ENCODE measurements at regions not wholly inside any gene's neighbourhood (a gene's known extent, or its start where the extent isn't known, plus 50 kb on each side); places are given as distances from the start of the nearest gene placed in this dataset.

GRCh38 chr16:85387171-85387507 lies 226.0 kb upstream of the GSE1 start:
- H3K4me3 ChIP-seq (ENCODE audit: control insufficient read depth, low read depth, low read length) = no peak overlapping the region
- TF ChIP-seq, protein P1, sequence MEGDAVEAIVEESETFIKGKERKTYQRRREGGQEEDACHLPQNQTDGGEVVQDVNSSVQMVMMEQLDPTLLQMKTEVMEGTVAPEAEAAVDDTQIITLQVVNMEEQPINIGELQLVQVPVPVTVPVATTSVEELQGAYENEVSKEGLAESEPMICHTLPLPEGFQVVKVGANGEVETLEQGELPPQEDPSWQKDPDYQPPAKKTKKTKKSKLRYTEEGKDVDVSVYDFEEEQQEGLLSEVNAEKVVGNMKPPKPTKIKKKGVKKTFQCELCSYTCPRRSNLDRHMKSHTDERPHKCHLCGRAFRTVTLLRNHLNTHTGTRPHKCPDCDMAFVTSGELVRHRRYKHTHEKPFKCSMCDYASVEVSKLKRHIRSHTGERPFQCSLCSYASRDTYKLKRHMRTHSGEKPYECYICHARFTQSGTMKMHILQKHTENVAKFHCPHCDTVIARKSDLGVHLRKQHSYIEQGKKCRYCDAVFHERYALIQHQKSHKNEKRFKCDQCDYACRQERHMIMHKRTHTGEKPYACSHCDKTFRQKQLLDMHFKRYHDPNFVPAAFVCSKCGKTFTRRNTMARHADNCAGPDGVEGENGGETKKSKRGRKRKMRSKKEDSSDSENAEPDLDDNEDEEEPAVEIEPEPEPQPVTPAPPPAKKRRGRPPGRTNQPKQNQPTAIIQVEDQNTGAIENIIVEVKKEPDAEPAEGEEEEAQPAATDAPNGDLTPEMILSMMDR (IDR thresholded peaks at IDR 0.05; ENCODE audit: control insufficient read depth, insufficient read depth, low read depth, low read length, missing control alignments) = no peak
- DNase-seq (ENCODE audit: low read depth) = no peak

- TF ChIP-seq, protein P1 (IDR thresholded peaks at IDR 0.05; ENCODE audit: control insufficient read depth, insufficient read depth, low read depth, low read length, missing control alignments) = no peak
- H3K4me3 ChIP-seq (ENCODE audit: control insufficient read depth, low read depth, low read length) = no peak overlapping the region
- DNase-seq (ENCODE audit: low read depth) = no peak
Measured at GRCh38 chr16:85387731-85388295, 225.3 kb upstream of the GSE1 start.

GRCh38 chr16:85389679-85390470 lies 223.2 kb upstream of the GSE1 start:
- TF ChIP-seq, protein P1 (IDR thresholded peaks at IDR 0.05; ENCODE audit: control insufficient read depth, insufficient read depth, low read depth, low read length, missing control alignments) = no peak

GRCh38 chr16:85390511-85391174 lies 222.5 kb upstream of the GSE1 start:
- peak; percentile 74 for DNase-seq (ENCODE audit: low read depth)
- H3K4me3 ChIP-seq (ENCODE audit: control insufficient read depth, low read depth, low read length) = no peak overlapping the region
- TF ChIP-seq, protein P1 (IDR thresholded peaks at IDR 0.05; ENCODE audit: control insufficient read depth, insufficient read depth, low read depth, low read length, missing control alignments) = no peak

More at GRCh38 chr16:85389679-85390470, 223.2 kb upstream of the GSE1 start:
- H3K4me3 ChIP-seq (ENCODE audit: control insufficient read depth, low read depth, low read length) = no peak overlapping the region
- no peak for DNase-seq (ENCODE audit: low read depth)

- no peak overlapping the region for H3K4me3 ChIP-seq (ENCODE audit: control insufficient read depth, low read depth, low read length)
- TF ChIP-seq, protein P1 (IDR thresholded peaks at IDR 0.05; ENCODE audit: control insufficient read depth, insufficient read depth, low read depth, low read length, missing control alignments) = no peak
- DNase-seq (ENCODE audit: low read depth) = no peak
Measured at GRCh38 chr16:85391175-85391707, 221.9 kb upstream of the GSE1 start.

DNA sequence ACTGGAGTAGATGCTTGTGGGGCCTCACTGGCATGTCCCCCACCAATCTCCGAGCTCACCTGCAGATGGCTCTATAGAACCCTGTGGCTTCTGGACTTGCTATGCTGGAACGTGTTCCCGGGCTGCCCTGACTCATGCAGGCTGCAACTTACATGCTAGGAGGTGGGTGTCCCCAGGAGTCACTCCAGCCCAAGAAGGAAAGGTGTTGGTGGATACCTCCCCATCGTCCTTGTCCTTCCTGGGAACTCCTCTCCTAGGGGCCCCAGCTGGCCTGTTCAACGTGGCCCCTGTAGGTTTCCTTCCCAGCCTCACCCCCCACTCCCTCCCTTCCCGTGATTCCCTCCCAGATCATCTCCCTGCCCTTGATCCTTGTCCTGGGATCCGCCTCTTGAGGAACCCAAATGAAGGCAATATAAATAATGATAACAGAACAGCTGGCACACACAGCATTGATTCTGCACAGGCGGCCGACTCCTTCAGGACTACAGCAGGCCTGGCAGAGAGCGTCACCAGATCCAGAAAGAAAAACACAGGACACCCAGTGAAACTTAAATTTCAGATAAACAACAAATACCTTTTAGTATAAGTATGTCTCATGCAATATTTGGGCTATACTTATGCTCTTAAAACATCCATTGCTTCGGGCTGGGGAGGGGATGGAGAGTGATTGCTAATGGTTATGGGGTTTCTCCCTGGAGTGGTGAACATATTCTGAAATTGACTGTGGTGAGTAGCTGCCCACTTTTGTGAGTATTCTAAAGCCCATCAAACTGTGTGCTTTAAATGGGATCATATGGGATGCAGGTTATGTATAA lies 221.1 kb upstream of the GSE1 start:
- TF ChIP-seq, protein P1 (IDR thresholded peaks at IDR 0.05; ENCODE audit: control insufficient read depth, insufficient read depth, low read depth, low read length, missing control alignments) = no peak
- no peak for DNase-seq (ENCODE audit: low read depth)
- no peak overlapping the region for H3K4me3 ChIP-seq (ENCODE audit: control insufficient read depth, low read depth, low read length)
